Right ventricle myocardium superior (tissue), 1 donor: ENCODE measurements at regions not wholly inside any gene's neighbourhood (a gene's known extent, or its start where the extent isn't known, plus 50 kb on each side); places are given as distances from the start of the nearest gene placed in this dataset.

Experiments
- ATAC-seq: fragments of 200-7000 bp; cut with Tn5 transposase; one replicate; pipeline ENCODE4 v1.9.1; 2020; ENCODE audit warnings: mild to moderate bottlenecking; ENCODE audit not compliant: poor library complexity
- DNase-seq: peaks from one replicate; pipeline ENCODE4 v3.0.0-alpha.2; 2020
- intact Hi-C: fragments of 100-400 bp; cut with DNase I; formaldehyde crosslinking; loops from one replicate; pipeline ENCODE4 v1.11.2; 2022
- donor health status: DM: no; HTN: yes; CAD: no; lungs with severe emphysema.

GRCh38 chr18:77970814-77971213 lies 721.2 kb downstream of the GALR1 start:
- intact Hi-C loops, result no loop called here
- DNase-seq (no peak), ATAC-seq (no peak)

- intact Hi-C loops, result no loop called here
- ATAC-seq (no peak), DNase-seq (no peak)
Measured at GRCh38 chr18:77973745-77974144, 724.1 kb downstream of the GALR1 start.

- ATAC-seq, result no peak
- no peak for DNase-seq
- intact Hi-C loops, result no loop called here
Measured at GRCh38 chr18:77974329-77974728, 724.7 kb downstream of the GALR1 start.

GRCh38 chr18:77977331-77977730 lies 727.7 kb downstream of the GALR1 start:
- DNase-seq (no peak), ATAC-seq (no peak)
- intact Hi-C loops, result no loop called here

- intact Hi-C loops, result no loop called here
- ATAC-seq, result no peak
- no peak for DNase-seq
Measured at GRCh38 chr18:77980275-77980674, 730.6 kb downstream of the GALR1 start.

- DNase-seq (no peak), ATAC-seq (no peak)
- intact Hi-C loops, result no loop called here
Measured at GRCh38 chr18:77981874-77982273, 732.2 kb downstream of the GALR1 start.

- no peak for DNase-seq
Measured at GRCh38 chr18:77983270-77983669, 733.6 kb downstream of the GALR1 start.

GRCh38 chr18:77984178-77984577 lies 734.5 kb downstream of the GALR1 start:
- intact Hi-C loops, result no loop called here
- ATAC-seq, result no peak
- DNase-seq, result no peak

More at GRCh38 chr18:77983270-77983669, 733.6 kb downstream of the GALR1 start:
- no peak for ATAC-seq
- intact Hi-C loops, result no loop called here

- intact Hi-C loops, result no loop called here
- ATAC-seq (no peak), DNase-seq (no peak)
Measured at GRCh38 chr18:77984833-77985232, 735.2 kb downstream of the GALR1 start.

GRCh38 chr18:77985526-77986281 lies 736.1 kb downstream of the GALR1 start:
- no peak for DNase-seq
- no peak for ATAC-seq
- intact Hi-C loops, result no loop called here

GRCh38 chr18:77990131-77990530 lies 740.5 kb downstream of the GALR1 start:
- intact Hi-C loops, result no loop called here
- ATAC-seq, result no peak
- DNase-seq, result no peak

GRCh38 chr18:77990901-77991300 lies 741.3 kb downstream of the GALR1 start:
- intact Hi-C loops, result no loop called here
- ATAC-seq (no peak), DNase-seq (no peak)

- ATAC-seq (no peak), DNase-seq (no peak)
- intact Hi-C loops, result no loop called here
Measured at GRCh38 chr18:77992057-77992456, 742.4 kb downstream of the GALR1 start.

GRCh38 chr18:77993188-77993981 lies 743.7 kb downstream of the GALR1 start:
- ATAC-seq (no peak), DNase-seq (no peak)
- intact Hi-C loops, result no loop called here

GRCh38 chr18:77995593-77995992 lies 745.9 kb downstream of the GALR1 start:
- intact Hi-C loops, result no loop called here
- no peak for ATAC-seq
- DNase-seq, result no peak

- intact Hi-C loops, result no loop called here
Measured at GRCh38 chr18:77996737-77997136, 747.1 kb downstream of the GALR1 start.

GRCh38 chr18:78001811-78002210 lies 752.2 kb downstream of the GALR1 start:
- intact Hi-C loops, result no loop called here
- DNase-seq, result no peak
- ATAC-seq, result no peak

More at GRCh38 chr18:77996737-77997136, 747.1 kb downstream of the GALR1 start:
- ATAC-seq (no peak), DNase-seq (no peak)

- intact Hi-C loops, result no loop called here
- no peak for ATAC-seq
Measured at GRCh38 chr18:78006006-78006773, 756.5 kb downstream of the GALR1 start.

GRCh38 chr18:78006774-78007260 lies 757.2 kb downstream of the GALR1 start:
- intact Hi-C loops, result no loop called here
- no peak for ATAC-seq
- DNase-seq, result no peak

More at GRCh38 chr18:78006006-78006773, 756.5 kb downstream of the GALR1 start:
- no peak for DNase-seq
